ENCODE measurements at regions not wholly inside any gene's neighbourhood (a gene's known extent, or its start where the extent isn't known, plus 50 kb on each side); places are given as distances from the start of the nearest gene placed in this dataset.

DNA sequence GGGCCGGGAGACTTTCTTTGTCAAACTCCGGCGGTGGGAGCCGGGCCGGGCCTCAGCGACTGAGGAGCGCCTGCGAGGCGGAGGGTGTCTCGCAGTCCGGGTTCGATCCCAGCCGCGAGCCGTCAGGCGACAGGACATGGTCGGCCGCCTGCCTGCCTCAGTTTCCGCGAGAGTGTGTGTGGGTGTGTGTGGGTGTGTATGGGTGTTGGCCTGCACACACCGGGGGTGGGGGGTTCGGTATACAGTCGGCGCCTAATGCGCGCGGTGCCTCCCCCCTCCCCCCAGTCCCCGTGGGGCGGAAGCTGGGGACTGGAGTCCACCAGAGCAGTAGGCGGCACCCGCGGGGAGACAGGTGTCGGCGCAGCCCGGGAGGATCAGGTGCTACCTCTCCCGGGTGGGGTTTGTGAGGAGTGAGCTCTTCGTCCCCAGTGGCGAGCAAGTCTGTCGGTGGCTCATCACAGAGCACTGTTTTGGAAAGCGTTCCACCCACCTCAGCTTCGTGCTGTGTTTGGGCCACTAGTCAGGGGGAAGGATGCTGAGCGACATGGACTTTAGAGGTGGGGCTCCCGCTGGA lies 246.3 kb downstream of the GOLGA6L6 start:
- H3K9me3 ChIP-seq (ENCODE audit: control insufficient read depth in 4 of 4, low read length in 3 of 4), result peaks cover 0 to 5% (median 2%) of the 10 kb centered on the region in 4 donors
- H3K27ac ChIP-seq (ENCODE audit: low read depth in 1 of 2, low read length in 2 of 2), result no peak overlapping the region
- no peak for DNase-seq (ENCODE audit: low spot score)
- no peaks in the 10 kb centered on the region for H3K4me1 ChIP-seq (ENCODE audit: control insufficient read depth in 4 of 4, insufficient read depth in 4 of 4, low read length in 3 of 4)
- H3K27me3 ChIP-seq (ENCODE audit: control insufficient read depth in 4 of 4, insufficient read depth in 4 of 4, low read length in 3 of 4), result peaks cover 0 to 5% (median 4%) of the 10 kb centered on the region in 4 donors
- H3K4me3 ChIP-seq (ENCODE audit: low read depth in 1 of 3, low read length in 3 of 3), result no peak overlapping the region
- 82% methylated on average over 43 of the region's 43 CpGs for WGBS
- H3K36me3 ChIP-seq (ENCODE audit: control insufficient read depth in 4 of 4, insufficient read depth in 3 of 4, low read depth in 1 of 4, low read length in 3 of 4), result no peaks in the 10 kb centered on the region
- no peak overlapping the region for H3K9ac ChIP-seq (ENCODE audit: low read depth in 1 of 2, low read length in 2 of 2)
- TF ChIP-seq, protein P1, sequence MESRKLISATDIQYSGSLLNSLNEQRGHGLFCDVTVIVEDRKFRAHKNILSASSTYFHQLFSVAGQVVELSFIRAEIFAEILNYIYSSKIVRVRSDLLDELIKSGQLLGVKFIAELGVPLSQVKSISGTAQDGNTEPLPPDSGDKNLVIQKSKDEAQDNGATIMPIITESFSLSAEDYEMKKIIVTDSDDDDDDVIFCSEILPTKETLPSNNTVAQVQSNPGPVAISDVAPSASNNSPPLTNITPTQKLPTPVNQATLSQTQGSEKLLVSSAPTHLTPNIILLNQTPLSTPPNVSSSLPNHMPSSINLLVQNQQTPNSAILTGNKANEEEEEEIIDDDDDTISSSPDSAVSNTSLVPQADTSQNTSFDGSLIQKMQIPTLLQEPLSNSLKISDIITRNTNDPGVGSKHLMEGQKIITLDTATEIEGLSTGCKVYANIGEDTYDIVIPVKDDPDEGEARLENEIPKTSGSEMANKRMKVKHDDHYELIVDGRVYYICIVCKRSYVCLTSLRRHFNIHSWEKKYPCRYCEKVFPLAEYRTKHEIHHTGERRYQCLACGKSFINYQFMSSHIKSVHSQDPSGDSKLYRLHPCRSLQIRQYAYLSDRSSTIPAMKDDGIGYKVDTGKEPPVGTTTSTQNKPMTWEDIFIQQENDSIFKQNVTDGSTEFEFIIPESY (IDR thresholded peaks at IDR 0.05), result no peak
- TF ChIP-seq YY1 (IDR thresholded peaks at IDR 0.05) (no peak), CTCF (IDR thresholded peaks at IDR 0.05; ENCODE audit: low read depth, low read length, missing input control) (no peak), NR2F2 (IDR thresholded peaks at IDR 0.05) (no peak), GABPA (IDR thresholded peaks at IDR 0.05 in 1 of 2, conservative IDR thresholded peaks at IDR 0.05 in 1 of 2) (no peak), FOXA2 (IDR thresholded peaks at IDR 0.05) (no peak), RXRA (IDR thresholded peaks at IDR 0.05) (no peak), RAD21 (IDR thresholded peaks at IDR 0.05) (no peak), JUND (IDR thresholded peaks at IDR 0.05) (no peak), TAF1 (conservative IDR thresholded peaks at IDR 0.05) (no peak), MAX (IDR thresholded peaks at IDR 0.05) (no peak), ATF3 (IDR thresholded peaks at IDR 0.05) (no peak), EGR1 (IDR thresholded peaks at IDR 0.05; ENCODE audit: low read depth in 2 of 2) (no peak), HNF4A (conservative IDR thresholded peaks at IDR 0.05) (no peak), HNF4G (IDR thresholded peaks at IDR 0.05) (no peak), SP1 (IDR thresholded peaks at IDR 0.05) (no peak), FOXA1 (IDR thresholded peaks at IDR 0.05) (no peak)
- TF ChIP-seq, protein P2, sequence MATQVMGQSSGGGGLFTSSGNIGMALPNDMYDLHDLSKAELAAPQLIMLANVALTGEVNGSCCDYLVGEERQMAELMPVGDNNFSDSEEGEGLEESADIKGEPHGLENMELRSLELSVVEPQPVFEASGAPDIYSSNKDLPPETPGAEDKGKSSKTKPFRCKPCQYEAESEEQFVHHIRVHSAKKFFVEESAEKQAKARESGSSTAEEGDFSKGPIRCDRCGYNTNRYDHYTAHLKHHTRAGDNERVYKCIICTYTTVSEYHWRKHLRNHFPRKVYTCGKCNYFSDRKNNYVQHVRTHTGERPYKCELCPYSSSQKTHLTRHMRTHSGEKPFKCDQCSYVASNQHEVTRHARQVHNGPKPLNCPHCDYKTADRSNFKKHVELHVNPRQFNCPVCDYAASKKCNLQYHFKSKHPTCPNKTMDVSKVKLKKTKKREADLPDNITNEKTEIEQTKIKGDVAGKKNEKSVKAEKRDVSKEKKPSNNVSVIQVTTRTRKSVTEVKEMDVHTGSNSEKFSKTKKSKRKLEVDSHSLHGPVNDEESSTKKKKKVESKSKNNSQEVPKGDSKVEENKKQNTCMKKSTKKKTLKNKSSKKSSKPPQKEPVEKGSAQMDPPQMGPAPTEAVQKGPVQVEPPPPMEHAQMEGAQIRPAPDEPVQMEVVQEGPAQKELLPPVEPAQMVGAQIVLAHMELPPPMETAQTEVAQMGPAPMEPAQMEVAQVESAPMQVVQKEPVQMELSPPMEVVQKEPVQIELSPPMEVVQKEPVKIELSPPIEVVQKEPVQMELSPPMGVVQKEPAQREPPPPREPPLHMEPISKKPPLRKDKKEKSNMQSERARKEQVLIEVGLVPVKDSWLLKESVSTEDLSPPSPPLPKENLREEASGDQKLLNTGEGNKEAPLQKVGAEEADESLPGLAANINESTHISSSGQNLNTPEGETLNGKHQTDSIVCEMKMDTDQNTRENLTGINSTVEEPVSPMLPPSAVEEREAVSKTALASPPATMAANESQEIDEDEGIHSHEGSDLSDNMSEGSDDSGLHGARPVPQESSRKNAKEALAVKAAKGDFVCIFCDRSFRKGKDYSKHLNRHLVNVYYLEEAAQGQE (IDR thresholded peaks at IDR 0.05), result no peak

Data from liver (tissue), 8 donors.